ENCODE measurements at regions not wholly inside any gene's neighbourhood (a gene's known extent, or its start where the extent isn't known, plus 50 kb on each side); places are given as distances from the start of the nearest gene placed in this dataset.
"Not testable (repeated sequence)": the region's sequence is repeated elsewhere in the genome, so short reads cannot be mapped to it uniquely, and the experiment has no call there.

- intact Hi-C loops (cut with DNase I; ENCODE audit: low total_unique reads) = no loop called here
- TF ChIP-seq, protein P1, sequence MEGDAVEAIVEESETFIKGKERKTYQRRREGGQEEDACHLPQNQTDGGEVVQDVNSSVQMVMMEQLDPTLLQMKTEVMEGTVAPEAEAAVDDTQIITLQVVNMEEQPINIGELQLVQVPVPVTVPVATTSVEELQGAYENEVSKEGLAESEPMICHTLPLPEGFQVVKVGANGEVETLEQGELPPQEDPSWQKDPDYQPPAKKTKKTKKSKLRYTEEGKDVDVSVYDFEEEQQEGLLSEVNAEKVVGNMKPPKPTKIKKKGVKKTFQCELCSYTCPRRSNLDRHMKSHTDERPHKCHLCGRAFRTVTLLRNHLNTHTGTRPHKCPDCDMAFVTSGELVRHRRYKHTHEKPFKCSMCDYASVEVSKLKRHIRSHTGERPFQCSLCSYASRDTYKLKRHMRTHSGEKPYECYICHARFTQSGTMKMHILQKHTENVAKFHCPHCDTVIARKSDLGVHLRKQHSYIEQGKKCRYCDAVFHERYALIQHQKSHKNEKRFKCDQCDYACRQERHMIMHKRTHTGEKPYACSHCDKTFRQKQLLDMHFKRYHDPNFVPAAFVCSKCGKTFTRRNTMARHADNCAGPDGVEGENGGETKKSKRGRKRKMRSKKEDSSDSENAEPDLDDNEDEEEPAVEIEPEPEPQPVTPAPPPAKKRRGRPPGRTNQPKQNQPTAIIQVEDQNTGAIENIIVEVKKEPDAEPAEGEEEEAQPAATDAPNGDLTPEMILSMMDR (IDR thresholded peaks at IDR 0.05) = no peak
- TF ChIP-seq POLR2A (IDR thresholded peaks at IDR 0.05) = no peak
- WGBS, 2 donors = 15 to 42% methylated on average over 15 of the region's 15 CpGs
- no peak for DNase-seq (ENCODE audit: low spot score in 2 of 2)
- no peak overlapping the region for H3K4me3 ChIP-seq (ENCODE audit: low read depth, poor library complexity, severe bottlenecking)
These were observed 125.4 kb upstream of the CXorf66 start for GRCh38 chrX:140090800-140091124.

DNA sequence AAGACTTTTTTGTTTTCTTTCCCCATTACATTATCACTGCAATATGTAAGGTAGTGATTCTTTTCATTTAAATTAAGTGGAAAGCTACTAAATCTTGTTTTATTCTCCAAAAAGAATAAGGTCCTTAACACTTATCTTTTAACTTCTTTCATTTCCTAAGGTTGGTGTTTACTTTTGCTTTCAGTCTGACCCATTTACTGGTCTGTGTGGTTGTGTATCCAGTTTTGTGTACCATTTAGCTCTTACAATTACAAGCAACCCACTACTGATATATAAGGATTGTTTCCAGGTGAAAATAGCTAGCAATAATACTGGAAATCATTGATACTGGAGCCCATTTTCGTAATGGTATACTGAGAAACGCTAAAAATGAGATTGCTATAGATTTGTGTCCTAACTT, 123.1 kb upstream of the CXorf66 start:
- no peak overlapping the region for H3K4me3 ChIP-seq (ENCODE audit: low read depth, poor library complexity, severe bottlenecking)
- no peak for TF ChIP-seq POLR2A (IDR thresholded peaks at IDR 0.05)
- TF ChIP-seq, protein P1 (IDR thresholded peaks at IDR 0.05) = no peak
- DNase-seq (ENCODE audit: low spot score in 2 of 2) = no peak
- 62 to 93% methylated on average over 2 of the region's 2 CpGs for WGBS, 2 donors
- intact Hi-C loops (cut with DNase I; ENCODE audit: low total_unique reads) = no loop called here

- intact Hi-C loops (cut with DNase I; ENCODE audit: low total_unique reads) = no loop called here
- no peak overlapping the region for H3K4me3 ChIP-seq (ENCODE audit: low read depth, poor library complexity, severe bottlenecking)
- WGBS, 2 donors = 44 to 60% methylated on average over 4 of the region's 4 CpGs
- DNase-seq (ENCODE audit: low spot score in 2 of 2) = no peak
- TF ChIP-seq, protein P1 (IDR thresholded peaks at IDR 0.05) = no peak
- no peak for TF ChIP-seq POLR2A (IDR thresholded peaks at IDR 0.05)
These were observed 122.6 kb upstream of the CXorf66 start for GRCh38 chrX:140087875-140088274.

- DNase-seq (ENCODE audit: low spot score in 2 of 2) = no peak
- TF ChIP-seq, protein P1 (IDR thresholded peaks at IDR 0.05) = no peak
- no peak for TF ChIP-seq POLR2A (IDR thresholded peaks at IDR 0.05)
- intact Hi-C loops (cut with DNase I; ENCODE audit: low total_unique reads) = no loop called here
- no peak overlapping the region for H3K4me3 ChIP-seq (ENCODE audit: low read depth, poor library complexity, severe bottlenecking)
These were observed 121.4 kb upstream of the CXorf66 start for GRCh38 chrX:140086691-140087090.

GRCh38 chrX:140074851-140075250, 109.5 kb upstream of the CXorf66 start:
- not testable (repeated sequence) for DNase-seq (ENCODE audit: low spot score in 2 of 2); H3K4me3 ChIP-seq (ENCODE audit: low read depth, poor library complexity, severe bottlenecking)
- no CpG with 5 or more reads among the region's 2 CpGs for WGBS, 2 donors
- intact Hi-C loops (cut with DNase I; ENCODE audit: low total_unique reads) = loop anchor here (10.0 kb wide), 1 partner anchor 60 kb away; no protein-coding TSS in a partner anchor

- no peak for DNase-seq (ENCODE audit: low spot score in 2 of 2)
- TF ChIP-seq POLR2A (IDR thresholded peaks at IDR 0.05) = no peak
- TF ChIP-seq, protein P1 (IDR thresholded peaks at IDR 0.05) = no peak
- intact Hi-C loops (cut with DNase I; ENCODE audit: low total_unique reads) = loop anchor here (10.0 kb wide), 1 partner anchor 64 kb away; no protein-coding TSS in a partner anchor
These were observed 105.7 kb upstream of the CXorf66 start for GRCh38 chrX:140071037-140071436.

More at GRCh38 chrX:140071037-140071436, 105.7 kb upstream of the CXorf66 start:
- H3K4me3 ChIP-seq (ENCODE audit: low read depth, poor library complexity, severe bottlenecking) = no peak overlapping the region

Measured in lower leg skin (tissue), 4 donors.